ENCODE measurements at regions not wholly inside any gene's neighbourhood (a gene's known extent, or its start where the extent isn't known, plus 50 kb on each side); places are given as distances from the start of the nearest gene placed in this dataset.

- TF ChIP-seq POLR2AphosphoS5 (IDR thresholded peaks at IDR 0.05; ENCODE audit: low read depth, low read length) (no peak), POLR2A (IDR thresholded peaks at IDR 0.05; ENCODE audit: low read depth, low read length) (no peak), TAF1 (IDR thresholded peaks at IDR 0.05; ENCODE audit: low read depth, low read length) (no peak), POU2F2 (IDR thresholded peaks at IDR 0.05; ENCODE audit: low read depth, low read length) (no peak), PAX5 (IDR thresholded peaks at IDR 0.05; ENCODE audit: insufficient read depth, low read length, severe bottlenecking) (no peak), SPI1 (IDR thresholded peaks at IDR 0.05; ENCODE audit: low read depth, low read length) (no peak)
Measured at GRCh38 chr1:43036932-43037331, 78.3 kb upstream of the SLC2A1 start.
